Posterior cingulate gyrus (tissue), 11 donors: ENCODE measurements at regions not wholly inside any gene's neighbourhood (a gene's known extent, or its start where the extent isn't known, plus 50 kb on each side); places are given as distances from the start of the nearest gene placed in this dataset.
A peak's percentile ranks its signal among the peaks of the same experiment; 100 is the strongest.

Experiments used
- DNase-seq, 10 donors: peaks; one replicate each; pipeline versions ENCODE4 v3.0.0 to v3.0.0-alpha.2; 2020 to 2021; ENCODE audit warnings: mixed read lengths in 3 of 10
- intact Hi-C: fragments of 100-400 bp; cut with DNase I; formaldehyde crosslinking; loops from one replicate; pipeline ENCODE4 v1.15.1; 2023

- DNase-seq: no peak
- intact Hi-C loops: loop anchor here (10.0 kb wide), 1 partner anchor 180 kb away; no protein-coding TSS in a partner anchor
Observed at GRCh38 chr20:23234311-23235078, 116.1 kb upstream of the NXT1 start.

- no peak for DNase-seq
- intact Hi-C loops: loop anchor here (10.0 kb wide), 1 partner anchor 179 kb away; no protein-coding TSS in a partner anchor
Observed at GRCh38 chr20:23233341-23233740, 117.2 kb upstream of the NXT1 start.

GRCh38 chr20:23232679-23233308 is 117.8 kb upstream of the NXT1 start:
- intact Hi-C loops: loop anchor here (10.0 kb wide), 1 partner anchor 178 kb away; no protein-coding TSS in a partner anchor
- no peak for DNase-seq

GRCh38 chr20:23232219-23232581 is 118.4 kb upstream of the NXT1 start:
- no peak for DNase-seq
- intact Hi-C loops: loop anchor here (10.0 kb wide), 1 partner anchor 177 kb away; no protein-coding TSS in a partner anchor

- peak in 1 of 10 donors; percentile 41 for DNase-seq
- intact Hi-C loops: loop anchor here (10.0 kb wide), 1 partner anchor 177 kb away; no protein-coding TSS in a partner anchor
Observed at GRCh38 chr20:23231561-23232218, 118.9 kb upstream of the NXT1 start.

- DNase-seq: peak in 2 of 10 donors; percentile 52 to 66
- intact Hi-C loops: loop anchor here (10.0 kb wide), 1 partner anchor 176 kb away; no protein-coding TSS in a partner anchor
Observed at GRCh38 chr20:23230766-23231385, 119.7 kb upstream of the NXT1 start.

GRCh38 chr20:23229989-23230388 is 120.6 kb upstream of the NXT1 start:
- no peak for DNase-seq
- intact Hi-C loops: loop anchor here (10.0 kb wide), 1 partner anchor 175 kb away; no protein-coding TSS in a partner anchor

GRCh38 chr20:23228912-23229311 is 121.7 kb upstream of the NXT1 start:
- DNase-seq: peak in 3 of 10 donors; percentile 26 to 83 (median 34)
- intact Hi-C loops: no loop called here

- DNase-seq: no peak
- intact Hi-C loops: no loop called here
Observed at GRCh38 chr20:23227976-23228375, 122.6 kb upstream of the NXT1 start.

- intact Hi-C loops: no loop called here
Observed at GRCh38 chr20:23227274-23227673, 123.3 kb upstream of the NXT1 start.

GRCh38 chr20:23226612-23227265 is 123.9 kb upstream of the NXT1 start:
- intact Hi-C loops: no loop called here
- peak in 1 of 10 donors; percentile 35 for DNase-seq

More at GRCh38 chr20:23227274-23227673, 123.3 kb upstream of the NXT1 start:
- no peak for DNase-seq

GRCh38 chr20:23225407-23226060 is 125.1 kb upstream of the NXT1 start:
- intact Hi-C loops: no loop called here
- DNase-seq: peak in 1 of 10 donors; percentile 30

GRCh38 chr20:23224806-23225205 is 125.8 kb upstream of the NXT1 start:
- DNase-seq: no peak
- intact Hi-C loops: no loop called here

GRCh38 chr20:23223908-23224580 is 126.5 kb upstream of the NXT1 start:
- intact Hi-C loops: no loop called here
- no peak for DNase-seq

GRCh38 chr20:23222531-23223200 is 127.9 kb upstream of the NXT1 start:
- no peak for DNase-seq
- intact Hi-C loops: no loop called here

GRCh38 chr20:23217023-23217422 is 130.9 kb upstream of the CD93 start:
- intact Hi-C loops: no loop called here
- DNase-seq: no peak

GRCh38 chr20:23215344-23215995 is 129.3 kb upstream of the CD93 start:
- intact Hi-C loops: no loop called here
- no peak for DNase-seq

GRCh38 chr20:23214903-23215302 is 128.8 kb upstream of the CD93 start:
- DNase-seq: no peak
- intact Hi-C loops: no loop called here
